ENCODE measurements at regions not wholly inside any gene's neighbourhood (a gene's known extent, or its start where the extent isn't known, plus 50 kb on each side); places are given as distances from the start of the nearest gene placed in this dataset.

DNA sequence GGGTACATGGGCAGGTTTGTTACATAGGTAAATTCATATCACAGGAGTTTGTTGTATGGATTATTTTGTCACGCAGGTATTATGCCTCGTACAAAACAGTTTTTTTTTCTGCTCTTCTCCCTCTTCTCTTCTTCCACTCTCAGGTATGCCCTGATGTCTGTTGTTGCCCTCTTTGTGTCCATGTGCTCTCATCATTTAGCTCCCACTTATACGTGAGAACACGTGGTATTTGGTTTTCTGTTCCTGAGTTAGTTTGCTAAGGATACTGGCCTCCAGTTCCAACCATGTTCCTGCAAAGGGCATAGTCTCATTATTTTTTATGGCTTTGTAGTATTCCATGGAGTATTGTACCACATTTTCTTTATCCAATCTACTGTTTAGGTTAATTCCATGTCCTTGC lies 65.7 kb downstream of the UNC5CL start:
- intact Hi-C loops (cut with DNase I) = no loop called here
- DNase-seq (ENCODE audit: low spot score) = no peak

- DNase-seq (ENCODE audit: low spot score) = no peak
- intact Hi-C loops (cut with DNase I) = no loop called here
These were observed 66.2 kb downstream of the UNC5CL start for GRCh38 chr6:40972814-40973213.

- intact Hi-C loops (cut with DNase I) = no loop called here
- no peak for DNase-seq (ENCODE audit: low spot score)
These were observed 66.8 kb downstream of the UNC5CL start for GRCh38 chr6:40972190-40972589.

DNA sequence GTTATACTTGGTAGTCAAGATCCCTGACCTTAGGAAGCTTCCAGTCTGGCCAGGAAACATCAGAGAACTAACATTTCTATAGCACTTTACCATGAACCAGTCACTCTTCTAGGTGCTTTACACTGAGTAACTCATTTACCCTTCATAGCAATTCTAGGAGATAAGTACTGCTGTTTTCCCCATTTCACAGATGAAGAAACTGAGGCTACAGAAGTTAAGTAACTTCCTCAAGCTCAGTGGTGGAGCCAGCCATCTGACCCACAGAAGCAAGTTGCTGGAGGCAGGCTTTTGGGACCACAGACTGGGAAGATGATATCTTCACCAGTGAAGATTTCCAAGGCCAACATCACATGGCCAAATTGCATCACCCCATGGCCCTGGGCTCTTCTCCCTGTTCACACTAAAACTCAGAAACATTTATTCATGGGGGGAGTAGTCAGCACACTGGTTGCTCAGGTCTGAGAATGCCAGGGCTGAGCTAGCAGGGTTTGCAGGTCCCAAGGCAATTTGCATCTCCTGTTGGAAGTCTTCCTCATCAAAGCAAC lies 70.3 kb downstream of the UNC5CL start:
- intact Hi-C loops (cut with DNase I) = no loop called here
- no peak for DNase-seq (ENCODE audit: low spot score)

DNA sequence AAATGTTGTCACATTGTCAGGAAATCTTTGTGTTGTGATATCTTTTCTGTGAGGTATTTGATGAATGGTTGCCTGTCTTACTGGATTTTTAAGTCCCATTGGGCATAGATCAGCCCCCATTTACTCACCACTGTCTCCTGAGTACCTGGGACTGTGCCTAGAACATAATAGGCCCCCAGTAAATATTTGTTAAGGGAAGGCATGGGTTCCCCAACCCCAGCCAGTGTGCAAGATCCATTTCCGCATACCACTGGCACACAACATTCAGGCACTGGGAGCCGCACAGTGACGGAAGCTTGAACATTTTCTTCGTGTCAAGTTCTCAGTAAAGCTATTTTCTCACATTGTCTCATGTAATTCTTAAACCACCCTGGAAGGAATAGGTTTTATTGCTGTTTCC lies 72.2 kb downstream of the UNC5CL start:
- DNase-seq (ENCODE audit: low spot score) = no peak
- intact Hi-C loops (cut with DNase I) = no loop called here

DNA sequence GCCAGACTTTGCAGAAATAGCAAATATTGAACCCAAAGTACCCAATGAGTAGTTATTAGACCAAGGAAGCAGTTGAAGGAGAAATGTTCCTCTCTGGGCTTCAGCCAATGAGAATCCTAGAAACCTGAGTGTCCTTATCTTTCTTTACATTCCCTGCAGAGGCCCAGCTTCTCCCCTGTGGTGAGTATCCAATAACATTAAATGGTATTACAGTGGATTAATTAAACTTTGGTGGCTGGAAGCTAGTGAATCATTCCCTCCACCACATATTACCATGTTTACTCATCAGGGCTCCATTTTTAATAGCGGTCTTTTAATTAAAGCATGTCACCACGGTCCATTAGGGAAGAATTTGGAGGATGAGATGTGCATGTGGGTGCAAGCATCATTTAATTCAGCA lies 74.0 kb downstream of the UNC5CL start:
- intact Hi-C loops (cut with DNase I) = no loop called here
- DNase-seq (ENCODE audit: low spot score) = no peak

- no peak for DNase-seq (ENCODE audit: low spot score)
- intact Hi-C loops (cut with DNase I) = no loop called here
These were observed 76.0 kb downstream of the UNC5CL start for GRCh38 chr6:40963019-40963418.

- intact Hi-C loops (cut with DNase I) = no loop called here
- DNase-seq (ENCODE audit: low spot score) = no peak
These were observed 76.8 kb downstream of the UNC5CL start for GRCh38 chr6:40962241-40962640.

GRCh38 chr6:40961831-40962230 lies 77.2 kb downstream of the UNC5CL start:
- intact Hi-C loops (cut with DNase I) = no loop called here
- no peak for DNase-seq (ENCODE audit: low spot score)

DNA sequence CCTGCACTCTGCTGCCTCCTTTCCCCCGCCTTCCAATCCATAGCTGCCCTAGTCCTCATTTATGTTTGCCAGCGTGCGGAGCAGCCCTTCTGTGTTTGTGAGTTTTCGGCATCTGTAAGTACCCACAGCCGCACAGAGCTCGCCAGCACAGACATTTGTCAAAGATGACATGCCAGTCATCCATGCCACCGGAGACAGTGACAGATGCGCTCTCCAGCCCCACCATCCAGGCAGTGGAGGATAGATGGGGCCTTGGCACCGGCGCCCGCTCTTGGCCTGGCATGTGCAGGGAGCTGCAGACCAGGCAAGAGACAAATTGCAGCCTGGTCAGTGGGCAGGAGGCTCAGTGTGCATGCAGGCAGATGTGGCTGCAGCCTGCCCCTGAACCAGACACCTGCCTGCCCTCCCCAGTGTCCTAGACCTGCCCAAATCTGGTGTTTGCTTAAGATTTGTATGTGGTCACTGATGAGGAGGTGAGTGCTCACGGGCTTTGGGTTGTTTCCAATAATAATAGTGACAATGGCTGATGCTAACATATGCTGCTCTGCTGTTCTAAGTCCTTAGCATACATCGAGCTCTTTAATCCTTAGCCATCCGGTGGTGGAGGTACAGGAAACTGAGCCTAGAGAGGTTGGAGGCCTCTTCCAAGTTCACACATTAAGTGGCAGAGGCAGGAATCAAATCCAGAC lies 78.1 kb downstream of the UNC5CL start:
- intact Hi-C loops (cut with DNase I) = no loop called here
- DNase-seq (ENCODE audit: low spot score) = no peak

GRCh38 chr6:40959781-40960327 lies 79.2 kb downstream of the UNC5CL start:
- intact Hi-C loops (cut with DNase I) = no loop called here

DNA sequence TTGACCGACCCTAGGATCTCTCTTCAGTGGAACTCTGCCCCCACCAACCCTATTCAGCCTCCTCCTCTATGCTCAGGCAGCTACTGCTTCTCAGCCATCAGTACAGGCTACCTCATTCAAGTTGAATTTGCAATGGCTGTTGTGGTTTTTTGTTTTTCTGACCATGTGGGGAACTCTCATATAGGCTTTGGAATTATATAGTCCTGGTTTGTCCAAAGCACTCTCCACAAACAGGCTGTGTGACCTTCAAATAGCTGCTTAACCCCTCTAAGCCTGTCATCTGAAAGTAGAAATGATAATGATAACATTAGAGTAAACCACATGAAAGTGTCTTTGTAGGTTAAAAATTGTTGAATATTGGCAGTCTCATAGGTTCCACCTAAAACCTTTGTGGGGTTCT lies 80.3 kb downstream of the UNC5CL start:
- intact Hi-C loops (cut with DNase I) = no loop called here
- no peak for DNase-seq (ENCODE audit: low spot score)

More at GRCh38 chr6:40959781-40960327, 79.2 kb downstream of the UNC5CL start:
- DNase-seq (ENCODE audit: low spot score) = no peak

DNA sequence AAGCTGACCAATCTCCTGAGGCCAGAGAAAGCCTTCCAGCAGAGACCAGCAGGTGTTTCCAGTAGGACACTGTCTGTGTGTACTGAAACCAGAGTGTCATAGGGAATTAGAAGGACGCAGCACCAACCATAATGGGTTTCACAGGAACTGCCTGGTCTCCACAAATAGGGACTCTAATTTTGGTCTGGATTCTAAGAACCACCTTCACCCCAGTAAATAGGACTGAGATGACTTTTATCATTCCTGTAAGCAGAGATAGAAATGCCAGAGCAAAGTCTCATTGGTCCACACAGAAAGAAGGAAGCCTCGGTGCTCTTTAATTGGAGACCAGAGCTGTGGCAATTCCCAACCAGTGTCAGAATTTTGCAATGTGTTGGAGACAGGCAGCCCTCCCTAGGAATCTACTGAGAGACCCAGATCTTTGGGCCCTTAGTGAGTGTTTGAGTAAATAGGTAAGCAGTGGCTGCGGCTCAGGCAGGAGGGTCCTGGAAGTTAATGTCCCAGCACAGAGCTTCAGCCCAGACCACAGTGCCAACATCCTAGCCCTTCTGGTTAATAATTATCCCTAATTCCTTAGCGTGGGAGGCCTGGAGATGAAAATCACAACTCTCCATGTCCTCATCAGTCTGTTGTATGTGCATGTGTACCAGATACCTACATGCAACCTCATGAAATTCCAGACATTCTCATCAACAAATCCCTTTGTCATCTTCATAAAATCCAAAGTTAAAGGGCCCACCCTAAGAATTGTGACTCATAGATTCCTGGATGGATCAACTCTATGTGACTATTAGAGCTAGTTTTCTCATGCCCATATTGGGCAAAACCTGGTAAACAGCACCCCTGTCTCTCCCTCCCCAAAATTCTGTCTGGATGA lies 81.2 kb downstream of the UNC5CL start:
- DNase-seq (ENCODE audit: low spot score) = no peak
- intact Hi-C loops (cut with DNase I) = no loop called here

GRCh38 chr6:40956936-40957335 lies 82.1 kb downstream of the UNC5CL start:
- intact Hi-C loops (cut with DNase I) = no loop called here
- no peak for DNase-seq (ENCODE audit: low spot score)

DNA sequence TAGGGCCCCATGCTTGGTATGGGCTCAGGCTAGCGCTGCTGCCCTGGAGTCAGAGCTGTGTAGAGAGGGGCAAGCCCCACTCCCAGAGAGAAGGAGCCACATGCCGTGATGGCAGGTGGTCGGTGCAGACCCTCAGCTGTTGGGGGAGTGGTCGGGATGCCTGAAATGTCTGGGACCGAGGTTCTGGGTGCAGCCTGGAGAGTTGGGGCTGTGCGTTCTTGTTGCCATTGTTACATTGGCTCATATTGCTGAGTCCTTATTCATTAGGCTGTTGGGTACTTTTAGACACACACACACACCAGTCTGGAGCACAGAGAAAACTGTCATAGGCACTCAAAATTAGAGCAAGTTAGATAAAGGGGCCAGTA lies 83.9 kb downstream of the UNC5CL start:
- no peak for DNase-seq (ENCODE audit: low spot score)
- intact Hi-C loops (cut with DNase I) = no loop called here

- intact Hi-C loops (cut with DNase I) = no loop called here
- no peak for DNase-seq (ENCODE audit: low spot score)
These were observed 84.4 kb downstream of the UNC5CL start for GRCh38 chr6:40954446-40955177.

- DNase-seq (ENCODE audit: low spot score) = no peak
- intact Hi-C loops (cut with DNase I) = no loop called here
These were observed 85.5 kb downstream of the UNC5CL start for GRCh38 chr6:40953486-40953885.

GRCh38 chr6:40950986-40951698 lies 87.9 kb downstream of the UNC5CL start:
- intact Hi-C loops (cut with DNase I) = no loop called here
- DNase-seq (ENCODE audit: low spot score) = no peak

GRCh38 chr6:40948570-40948969 lies 90.5 kb downstream of the UNC5CL start:
- intact Hi-C loops (cut with DNase I) = no loop called here
- DNase-seq (ENCODE audit: low spot score) = no peak
